NCI-H510A treated with DMSO at 0.1 percent for 48 hours (cell line): ENCODE measurements at regions not wholly inside any gene's neighbourhood (a gene's known extent, or its start where the extent isn't known, plus 50 kb on each side); places are given as distances from the start of the nearest gene placed in this dataset.
A peak's percentile ranks its signal among the peaks of the same experiment; 100 is the strongest.
"Not testable (repeated sequence)": the region's sequence is repeated elsewhere in the genome, so short reads cannot be mapped to it uniquely, and the experiment has no call there.

Experiments
- DNase-seq: peaks from one replicate; lab custom pipeline; 2025; lab: John Stamatoyannopoulos, UW

- no peak for DNase-seq
Observed at GRCh38 chr1:199791495-199791894, 236.0 kb upstream of the NR5A2 start.

- no peak for DNase-seq
Observed at GRCh38 chr1:199792874-199793273, 234.6 kb upstream of the NR5A2 start.

GRCh38 chr1:199794105-199794863, 233.2 kb upstream of the NR5A2 start:
- DNase-seq: no peak

GRCh38 chr1:199799116-199799515, 228.4 kb upstream of the NR5A2 start:
- no peak for DNase-seq

- no peak for DNase-seq
Observed at GRCh38 chr1:199804526-199804925, 223.0 kb upstream of the NR5A2 start.

GRCh38 chr1:199808110-199808870, 219.2 kb upstream of the NR5A2 start:
- no peak for DNase-seq

GRCh38 chr1:199809311-199809710, 218.2 kb upstream of the NR5A2 start:
- DNase-seq: no peak

- no peak for DNase-seq
Observed at GRCh38 chr1:199811163-199811562, 216.3 kb upstream of the NR5A2 start.

- no peak for DNase-seq
Observed at GRCh38 chr1:199813198-199813597, 214.3 kb upstream of the NR5A2 start.

GRCh38 chr1:199815947-199816346, 211.6 kb upstream of the NR5A2 start:
- DNase-seq: no peak

GRCh38 chr1:199817266-199817665, 210.2 kb upstream of the NR5A2 start:
- no peak for DNase-seq

- DNase-seq: peak; percentile 29
Observed at GRCh38 chr1:199821029-199821779, 206.3 kb upstream of the NR5A2 start.

GRCh38 chr1:199832451-199832850, 195.1 kb upstream of the NR5A2 start:
- DNase-seq: no peak

GRCh38 chr1:199834711-199835110, 192.8 kb upstream of the NR5A2 start:
- no peak for DNase-seq

- no peak for DNase-seq
Observed at GRCh38 chr1:199836430-199836829, 191.1 kb upstream of the NR5A2 start.

GRCh38 chr1:199837321-199837720, 190.2 kb upstream of the NR5A2 start:
- DNase-seq: no peak

- not testable (repeated sequence) for DNase-seq
Observed at GRCh38 chr1:199839608-199840007, 187.9 kb upstream of the NR5A2 start.

- DNase-seq: not testable (repeated sequence)
Observed at GRCh38 chr1:199843096-199843495, 184.4 kb upstream of the NR5A2 start.

GRCh38 chr1:199843861-199844260, 183.6 kb upstream of the NR5A2 start:
- no peak for DNase-seq

GRCh38 chr1:199847021-199847420, 180.5 kb upstream of the NR5A2 start:
- DNase-seq: no peak

GRCh38 chr1:199851439-199852140, 175.9 kb upstream of the NR5A2 start:
- no peak for DNase-seq

GRCh38 chr1:199854686-199855321, 172.7 kb upstream of the NR5A2 start:
- DNase-seq: no peak
